Ishikawa (cell line): ENCODE measurements at regions not wholly inside any gene's neighbourhood (a gene's known extent, or its start where the extent isn't known, plus 50 kb on each side); places are given as distances from the start of the nearest gene placed in this dataset.

Source experiments
- CEBPB ChIP-seq: IDR thresholded peaks from 2 replicates; pipeline ENCODE4 v1.6.1; 2012
- CREB1 ChIP-seq: IDR thresholded peaks from 2 replicates; pipeline ENCODE4 v1.6.1; 2012; ENCODE audit warnings: low read depth
- EGR1 ChIP-seq: IDR thresholded peaks from 2 replicates; pipeline ENCODE4 v1.6.1; 2012
- EP300 ChIP-seq: IDR thresholded peaks from 2 replicates; pipeline ENCODE4 v1.6.1; 2012; ENCODE audit warnings: borderline replicate concordance
- FOXM1 ChIP-seq: IDR thresholded peaks from 2 replicates; pipeline ENCODE4 v1.6.1; 2012; ENCODE audit warnings: low read depth, borderline replicate concordance
- NFIC ChIP-seq: IDR thresholded peaks from 2 replicates; pipeline ENCODE4 v1.6.1; 2012
- RAD21 ChIP-seq: IDR thresholded peaks from 2 replicates; pipeline ENCODE4 v1.6.1; 2012; ENCODE audit warnings: low read depth
- TAF1 ChIP-seq: IDR thresholded peaks from 2 replicates; pipeline ENCODE4 v1.6.1; 2012; ENCODE audit warnings: low read depth, mild to moderate bottlenecking
- TCF12 ChIP-seq: IDR thresholded peaks from 2 replicates; pipeline ENCODE4 v1.6.1; 2012; ENCODE audit warnings: low read depth
- TEAD4 ChIP-seq: IDR thresholded peaks from 2 replicates; pipeline ENCODE4 v1.6.1; 2012
- YY1 ChIP-seq: IDR thresholded peaks from 2 replicates; pipeline ENCODE4 v1.6.1; 2012; ENCODE audit warnings: low read depth
- ZBTB7A ChIP-seq: IDR thresholded peaks from 2 replicates; pipeline ENCODE4 v1.6.1; 2012; ENCODE audit warnings: low read depth
- TF ChIP-seq, protein P1 (sequence below): IDR thresholded peaks from 2 replicates; pipeline ENCODE4 v1.6.1; 2012
- TF ChIP-seq, protein P2 (sequence below): IDR thresholded peaks from 2 replicates; pipeline ENCODE4 v1.6.1; 2012
- TF ChIP-seq, protein P3 (sequence below): IDR thresholded peaks from 2 replicates; pipeline ENCODE4 v1.6.1; 2012; ENCODE audit warnings: low read depth, mild to moderate bottlenecking

DNA sequence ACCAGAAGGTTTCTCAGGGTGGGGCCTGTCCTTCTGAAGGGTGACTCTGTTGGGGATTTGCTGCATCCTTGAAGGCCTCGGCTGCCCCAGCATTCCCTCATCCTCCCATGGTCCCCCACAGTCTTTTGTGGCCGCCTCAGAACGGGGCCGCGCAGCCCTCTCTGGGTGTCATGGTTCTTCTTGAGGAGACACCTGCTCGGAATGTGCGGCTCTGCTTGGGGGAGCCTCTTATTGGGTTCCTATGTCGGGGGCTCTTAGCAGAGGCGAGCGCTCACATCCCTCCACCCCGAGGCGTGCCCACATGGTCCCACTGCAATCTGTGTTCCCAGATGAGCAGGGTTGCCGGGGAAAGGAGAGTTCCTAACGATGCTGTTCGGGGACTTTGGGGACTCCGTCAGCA lies 1008.4 kb downstream of the BRD1 start:
- TF ChIP-seq, protein P1, sequence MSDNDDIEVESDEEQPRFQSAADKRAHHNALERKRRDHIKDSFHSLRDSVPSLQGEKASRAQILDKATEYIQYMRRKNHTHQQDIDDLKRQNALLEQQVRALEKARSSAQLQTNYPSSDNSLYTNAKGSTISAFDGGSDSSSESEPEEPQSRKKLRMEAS, result no peak
- no peak for TF ChIP-seq TCF12
- TF ChIP-seq EGR1, result no peak
- TF ChIP-seq YY1, result no peak
- TF ChIP-seq EP300, result no peak
- TF ChIP-seq CEBPB, result no peak
- no peak for TF ChIP-seq TAF1
- TF ChIP-seq RAD21, result no peak
- TF ChIP-seq FOXM1, result no peak
- TF ChIP-seq NFIC, result no peak
- TF ChIP-seq ZBTB7A, result no peak
- no peak for TF ChIP-seq TEAD4
- TF ChIP-seq, protein P2, sequence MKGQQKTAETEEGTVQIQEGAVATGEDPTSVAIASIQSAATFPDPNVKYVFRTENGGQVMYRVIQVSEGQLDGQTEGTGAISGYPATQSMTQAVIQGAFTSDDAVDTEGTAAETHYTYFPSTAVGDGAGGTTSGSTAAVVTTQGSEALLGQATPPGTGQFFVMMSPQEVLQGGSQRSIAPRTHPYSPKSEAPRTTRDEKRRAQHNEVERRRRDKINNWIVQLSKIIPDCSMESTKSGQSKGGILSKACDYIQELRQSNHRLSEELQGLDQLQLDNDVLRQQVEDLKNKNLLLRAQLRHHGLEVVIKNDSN, result no peak

DNA sequence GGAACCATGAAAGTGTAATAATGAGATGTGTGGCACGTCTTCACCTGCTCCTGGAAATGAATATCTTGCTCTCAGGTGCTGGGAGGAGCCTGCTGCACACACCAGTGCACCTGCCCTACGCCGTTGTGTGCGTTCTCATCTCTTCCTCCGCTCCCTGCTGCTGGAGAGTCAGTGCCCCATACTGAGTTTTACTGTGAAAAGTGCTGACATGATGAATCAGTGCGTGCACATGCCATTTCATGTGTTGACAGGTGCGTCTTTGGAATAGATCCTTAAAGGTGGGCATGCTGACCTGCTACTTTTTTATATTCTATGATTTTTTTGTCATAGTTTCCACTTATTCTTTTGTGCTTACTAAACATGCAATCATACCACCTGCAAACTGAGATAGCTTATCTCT lies 1015.8 kb downstream of the BRD1 start:
- TF ChIP-seq FOXM1, result no peak
- no peak for TF ChIP-seq YY1
- TF ChIP-seq EP300, result no peak
- TF ChIP-seq, protein P1, result no peak
- TF ChIP-seq, protein P3, sequence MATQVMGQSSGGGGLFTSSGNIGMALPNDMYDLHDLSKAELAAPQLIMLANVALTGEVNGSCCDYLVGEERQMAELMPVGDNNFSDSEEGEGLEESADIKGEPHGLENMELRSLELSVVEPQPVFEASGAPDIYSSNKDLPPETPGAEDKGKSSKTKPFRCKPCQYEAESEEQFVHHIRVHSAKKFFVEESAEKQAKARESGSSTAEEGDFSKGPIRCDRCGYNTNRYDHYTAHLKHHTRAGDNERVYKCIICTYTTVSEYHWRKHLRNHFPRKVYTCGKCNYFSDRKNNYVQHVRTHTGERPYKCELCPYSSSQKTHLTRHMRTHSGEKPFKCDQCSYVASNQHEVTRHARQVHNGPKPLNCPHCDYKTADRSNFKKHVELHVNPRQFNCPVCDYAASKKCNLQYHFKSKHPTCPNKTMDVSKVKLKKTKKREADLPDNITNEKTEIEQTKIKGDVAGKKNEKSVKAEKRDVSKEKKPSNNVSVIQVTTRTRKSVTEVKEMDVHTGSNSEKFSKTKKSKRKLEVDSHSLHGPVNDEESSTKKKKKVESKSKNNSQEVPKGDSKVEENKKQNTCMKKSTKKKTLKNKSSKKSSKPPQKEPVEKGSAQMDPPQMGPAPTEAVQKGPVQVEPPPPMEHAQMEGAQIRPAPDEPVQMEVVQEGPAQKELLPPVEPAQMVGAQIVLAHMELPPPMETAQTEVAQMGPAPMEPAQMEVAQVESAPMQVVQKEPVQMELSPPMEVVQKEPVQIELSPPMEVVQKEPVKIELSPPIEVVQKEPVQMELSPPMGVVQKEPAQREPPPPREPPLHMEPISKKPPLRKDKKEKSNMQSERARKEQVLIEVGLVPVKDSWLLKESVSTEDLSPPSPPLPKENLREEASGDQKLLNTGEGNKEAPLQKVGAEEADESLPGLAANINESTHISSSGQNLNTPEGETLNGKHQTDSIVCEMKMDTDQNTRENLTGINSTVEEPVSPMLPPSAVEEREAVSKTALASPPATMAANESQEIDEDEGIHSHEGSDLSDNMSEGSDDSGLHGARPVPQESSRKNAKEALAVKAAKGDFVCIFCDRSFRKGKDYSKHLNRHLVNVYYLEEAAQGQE, result no peak
- no peak for TF ChIP-seq CREB1
- no peak for TF ChIP-seq CEBPB
- no peak for TF ChIP-seq ZBTB7A
- TF ChIP-seq TEAD4, result no peak
- TF ChIP-seq TCF12, result no peak
- TF ChIP-seq EGR1, result no peak
- TF ChIP-seq, protein P2, result no peak

DNA sequence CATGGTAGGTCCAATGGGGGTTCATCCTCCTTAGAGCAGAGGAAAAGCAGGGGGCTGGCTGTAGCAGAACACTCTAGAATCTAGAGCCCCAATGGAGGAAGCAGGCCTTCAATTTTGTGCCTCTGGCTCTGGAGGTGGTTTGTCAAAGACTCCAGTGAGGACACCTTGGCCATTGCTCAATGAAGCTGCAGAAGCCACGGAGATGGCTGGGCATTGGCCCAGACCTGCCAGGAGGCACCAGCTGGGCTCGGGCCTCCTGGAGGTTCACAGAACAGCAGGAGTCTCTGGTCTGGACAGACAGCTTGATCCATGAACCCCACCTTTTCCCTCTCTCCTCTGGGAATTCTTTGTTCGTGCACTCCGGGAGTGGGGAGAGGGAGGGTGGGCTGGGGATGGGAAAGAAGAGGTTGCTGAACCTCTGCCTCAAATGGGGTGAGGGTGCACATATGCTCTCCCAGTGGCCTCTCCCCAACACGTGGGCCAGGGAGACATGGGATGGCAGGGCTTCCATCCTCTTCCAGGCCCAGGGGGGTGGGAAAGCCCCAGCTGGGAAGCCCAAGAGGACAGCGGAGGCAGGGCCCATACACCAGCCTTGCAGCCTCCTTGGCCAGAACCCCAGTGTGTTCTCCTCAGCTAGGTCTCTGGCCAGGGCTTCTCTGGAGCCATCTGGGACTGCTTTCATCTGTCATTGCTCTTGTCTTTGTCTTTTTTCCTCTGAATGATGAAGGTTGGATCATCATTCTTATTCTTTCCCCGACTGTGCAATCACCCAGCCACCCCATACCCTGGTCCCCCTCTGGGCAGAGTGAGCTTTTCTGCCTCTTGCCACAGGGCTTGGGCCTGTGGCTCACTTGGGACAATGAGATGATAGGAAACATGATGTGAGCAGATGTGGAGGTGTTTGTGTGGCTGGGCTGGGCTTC lies 1019.4 kb downstream of the BRD1 start:
- TF ChIP-seq NFIC (no peak), FOXM1 (no peak), EGR1 (no peak), YY1 (no peak), EP300 (no peak), TEAD4 (no peak), TCF12 (no peak), RAD21 (no peak), ZBTB7A (no peak)
- TF ChIP-seq, protein P3, result no peak
- TF ChIP-seq, protein P1, result no peak

DNA sequence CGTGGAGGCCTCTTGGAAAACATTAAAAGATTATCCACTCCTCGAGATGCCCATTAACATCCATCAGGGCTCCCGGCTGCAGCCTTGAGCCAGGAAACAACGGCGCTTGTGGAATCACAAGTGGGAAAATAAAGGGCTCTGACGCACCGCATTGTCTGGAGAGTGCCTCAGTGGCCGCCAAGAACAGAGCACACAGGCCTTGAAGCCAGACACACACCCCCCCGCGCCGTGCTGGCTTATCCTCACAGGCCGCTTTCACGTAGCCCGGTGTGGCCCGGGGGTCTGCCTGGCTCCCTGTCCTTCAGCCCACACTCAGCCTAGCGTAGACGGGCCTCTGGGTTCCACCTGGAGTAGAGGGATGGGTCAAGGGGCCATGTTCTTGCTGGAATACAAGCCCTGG lies 1020.5 kb downstream of the BRD1 start:
- TF ChIP-seq TCF12 (no peak), CEBPB (no peak), EP300 (no peak), TAF1 (no peak), EGR1 (no peak), TEAD4 (no peak), NFIC (no peak), RAD21 (no peak), FOXM1 (no peak), YY1 (no peak), ZBTB7A (no peak)
- TF ChIP-seq, protein P1, result no peak
- TF ChIP-seq, protein P3, result no peak
